GM12873 (cell line): ENCODE measurements at regions not wholly inside any gene's neighbourhood (a gene's known extent, or its start where the extent isn't known, plus 50 kb on each side); places are given as distances from the start of the nearest gene placed in this dataset.

Experiments used
- TF ChIP-seq, protein P1 (sequence below): IDR thresholded peaks from 2 replicates; pipeline ENCODE4 v1.5.1; 2012; ENCODE audit warnings: low read depth, mild to moderate bottlenecking, moderate library complexity, low read length, control low read depth; ENCODE audit not compliant: insufficient read depth; ENCODE audit errors: missing control alignments

DNA sequence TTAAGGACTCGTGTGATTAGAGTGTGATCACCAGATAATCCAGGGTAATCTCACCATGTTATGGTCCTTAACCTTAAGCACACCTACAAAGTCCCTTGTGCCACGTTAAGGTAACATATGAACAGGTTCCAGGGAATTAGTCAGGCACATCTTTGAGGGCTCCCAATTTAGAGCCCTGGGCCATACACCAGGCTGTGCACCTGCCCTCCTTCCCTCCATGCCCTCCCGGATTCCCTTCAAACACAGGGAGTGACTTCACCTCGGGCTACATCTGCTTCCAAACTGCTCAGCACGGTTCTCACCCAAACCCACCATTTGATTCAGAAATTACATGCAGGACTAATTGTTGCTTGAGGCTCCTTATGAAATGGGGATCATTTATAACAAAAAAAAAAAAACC is 93.9 kb upstream of the HABP2 start:
- TF ChIP-seq, protein P1, sequence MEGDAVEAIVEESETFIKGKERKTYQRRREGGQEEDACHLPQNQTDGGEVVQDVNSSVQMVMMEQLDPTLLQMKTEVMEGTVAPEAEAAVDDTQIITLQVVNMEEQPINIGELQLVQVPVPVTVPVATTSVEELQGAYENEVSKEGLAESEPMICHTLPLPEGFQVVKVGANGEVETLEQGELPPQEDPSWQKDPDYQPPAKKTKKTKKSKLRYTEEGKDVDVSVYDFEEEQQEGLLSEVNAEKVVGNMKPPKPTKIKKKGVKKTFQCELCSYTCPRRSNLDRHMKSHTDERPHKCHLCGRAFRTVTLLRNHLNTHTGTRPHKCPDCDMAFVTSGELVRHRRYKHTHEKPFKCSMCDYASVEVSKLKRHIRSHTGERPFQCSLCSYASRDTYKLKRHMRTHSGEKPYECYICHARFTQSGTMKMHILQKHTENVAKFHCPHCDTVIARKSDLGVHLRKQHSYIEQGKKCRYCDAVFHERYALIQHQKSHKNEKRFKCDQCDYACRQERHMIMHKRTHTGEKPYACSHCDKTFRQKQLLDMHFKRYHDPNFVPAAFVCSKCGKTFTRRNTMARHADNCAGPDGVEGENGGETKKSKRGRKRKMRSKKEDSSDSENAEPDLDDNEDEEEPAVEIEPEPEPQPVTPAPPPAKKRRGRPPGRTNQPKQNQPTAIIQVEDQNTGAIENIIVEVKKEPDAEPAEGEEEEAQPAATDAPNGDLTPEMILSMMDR = no peak

- TF ChIP-seq, protein P1 = no peak
Observed at GRCh38 chr10:113459626-113460280, 93.1 kb upstream of the HABP2 start.

DNA sequence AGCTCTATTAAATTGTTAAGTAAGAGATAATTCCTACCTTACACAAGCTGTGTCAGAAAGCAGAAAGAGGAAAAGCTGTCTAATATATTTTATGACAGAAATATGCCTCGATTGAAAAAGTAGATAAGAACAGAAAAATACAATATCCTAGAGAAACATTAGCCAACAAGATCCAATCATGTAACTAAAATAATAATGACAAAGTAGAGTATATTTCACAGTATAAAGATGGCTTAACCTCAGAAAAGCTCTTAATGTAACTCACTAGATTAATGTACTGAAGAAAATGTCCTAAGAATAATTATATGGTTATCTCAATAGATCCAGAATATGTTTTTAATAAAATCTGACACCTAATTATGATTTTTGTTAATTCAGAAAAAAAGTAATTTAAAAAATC is 89.8 kb upstream of the HABP2 start:
- TF ChIP-seq, protein P1 = no peak

DNA sequence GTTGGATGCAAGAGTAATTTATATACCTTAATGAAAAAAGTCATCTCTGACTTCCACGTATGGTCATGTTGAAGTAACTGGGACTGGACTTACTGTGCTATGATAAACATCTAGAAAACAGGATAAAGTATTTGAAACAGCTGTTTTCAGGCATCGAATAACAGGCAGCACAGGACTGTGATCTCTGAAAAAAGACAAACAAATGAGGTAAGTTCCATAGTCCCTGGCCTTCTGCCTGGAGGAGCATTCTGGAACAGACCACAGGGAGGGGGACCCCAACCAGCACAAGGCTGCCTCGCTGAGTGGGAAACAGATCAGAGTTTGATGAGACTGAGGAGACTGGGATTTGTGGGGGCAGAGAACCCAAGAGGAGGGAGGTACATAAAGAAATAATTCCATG is 89.1 kb upstream of the HABP2 start:
- TF ChIP-seq, protein P1 = no peak

- TF ChIP-seq, protein P1 = no peak
Observed at GRCh38 chr10:113469796-113470195, 83.1 kb upstream of the HABP2 start.

- TF ChIP-seq, protein P1 = no peak
Observed at GRCh38 chr10:113470372-113471240, 82.2 kb upstream of the HABP2 start.

- TF ChIP-seq, protein P1 = no peak
Observed at GRCh38 chr10:113471241-113471996, 81.4 kb upstream of the HABP2 start.
